GM13976 (cell line): ENCODE measurements at regions not wholly inside any gene's neighbourhood (a gene's known extent, or its start where the extent isn't known, plus 50 kb on each side); places are given as distances from the start of the nearest gene placed in this dataset.

Experiments used
- DNase-seq: peaks from one replicate; pipeline ENCODE4 v3.0.0; 2012; ENCODE audit warnings: low spot score
- in situ Hi-C: fragments of 300-500 bp; cut with MboI; formaldehyde crosslinking; loops from one replicate; pipeline ENCODE4 v1.12.0; 2022; ENCODE audit warnings: low sequenced_read_pairs, mixed read lengths, inconsistent platforms; ENCODE audit not compliant: unreplicated experiment
- TF ChIP-seq, protein P1 (sequence below): IDR thresholded peaks from 2 replicates; pipeline ENCODE4 v1.5.1; 2012; ENCODE audit warnings: borderline replicate concordance, mild to moderate bottlenecking; ENCODE audit not compliant: insufficient read depth; ENCODE audit errors: extremely low read depth, missing control alignments, control extremely low read depth

DNA sequence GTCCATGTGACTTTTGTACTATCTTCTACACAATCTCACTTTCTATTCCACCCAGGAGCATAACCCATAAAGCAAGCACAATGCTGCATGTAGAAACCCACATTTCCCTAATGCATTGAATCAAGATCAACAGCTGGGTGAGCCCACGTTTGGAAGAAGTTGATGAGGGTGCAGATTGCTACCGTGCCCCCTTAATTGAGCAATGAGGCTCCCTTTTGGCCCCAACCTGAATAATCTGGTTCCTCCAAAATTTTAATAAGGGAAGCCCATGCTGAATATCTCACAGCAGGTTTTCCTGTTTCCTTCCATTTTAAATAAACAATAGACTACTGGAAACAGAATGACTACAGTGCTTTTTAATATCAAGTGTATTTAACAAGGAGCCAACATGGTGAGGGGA lies 403.6 kb upstream of the SGCG start:
- no peak for DNase-seq
- in situ Hi-C loops = loop anchor here (25.0 kb wide), 1 partner anchor 1140 kb away; no protein-coding TSS in a partner anchor
- TF ChIP-seq, protein P1, sequence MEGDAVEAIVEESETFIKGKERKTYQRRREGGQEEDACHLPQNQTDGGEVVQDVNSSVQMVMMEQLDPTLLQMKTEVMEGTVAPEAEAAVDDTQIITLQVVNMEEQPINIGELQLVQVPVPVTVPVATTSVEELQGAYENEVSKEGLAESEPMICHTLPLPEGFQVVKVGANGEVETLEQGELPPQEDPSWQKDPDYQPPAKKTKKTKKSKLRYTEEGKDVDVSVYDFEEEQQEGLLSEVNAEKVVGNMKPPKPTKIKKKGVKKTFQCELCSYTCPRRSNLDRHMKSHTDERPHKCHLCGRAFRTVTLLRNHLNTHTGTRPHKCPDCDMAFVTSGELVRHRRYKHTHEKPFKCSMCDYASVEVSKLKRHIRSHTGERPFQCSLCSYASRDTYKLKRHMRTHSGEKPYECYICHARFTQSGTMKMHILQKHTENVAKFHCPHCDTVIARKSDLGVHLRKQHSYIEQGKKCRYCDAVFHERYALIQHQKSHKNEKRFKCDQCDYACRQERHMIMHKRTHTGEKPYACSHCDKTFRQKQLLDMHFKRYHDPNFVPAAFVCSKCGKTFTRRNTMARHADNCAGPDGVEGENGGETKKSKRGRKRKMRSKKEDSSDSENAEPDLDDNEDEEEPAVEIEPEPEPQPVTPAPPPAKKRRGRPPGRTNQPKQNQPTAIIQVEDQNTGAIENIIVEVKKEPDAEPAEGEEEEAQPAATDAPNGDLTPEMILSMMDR = no peak

DNA sequence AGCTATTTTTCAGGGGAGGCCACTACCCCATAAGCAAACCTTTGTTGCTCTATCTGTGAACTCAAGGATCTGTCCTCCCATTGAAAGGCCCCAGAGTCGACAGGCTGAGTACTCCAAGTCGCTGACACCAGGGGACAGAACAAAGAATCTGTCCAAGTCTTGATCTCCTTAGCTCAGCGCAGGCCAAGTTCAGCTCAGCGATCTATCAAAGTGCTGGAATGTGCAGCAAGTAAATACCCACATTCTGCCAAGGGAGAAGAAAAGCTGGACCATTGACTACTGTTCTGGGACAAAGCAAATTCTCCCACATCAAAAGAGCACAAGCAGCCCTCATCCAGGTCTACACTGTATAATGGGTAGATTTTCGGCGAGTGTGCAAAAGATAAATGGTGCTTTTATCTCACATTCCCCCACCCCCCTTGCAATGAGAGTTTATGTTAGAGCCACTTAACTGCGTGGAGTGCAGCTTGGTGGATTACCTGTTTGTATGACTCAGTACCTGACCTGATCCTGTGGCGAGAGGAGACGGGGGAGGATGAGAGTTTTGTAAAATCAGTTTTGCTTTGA lies 391.7 kb upstream of the SGCG start:
- TF ChIP-seq, protein P1 = no peak
- DNase-seq = no peak
- in situ Hi-C loops = loop anchor here (25.0 kb wide), 1 partner anchor 1152 kb away; no protein-coding TSS in a partner anchor

DNA sequence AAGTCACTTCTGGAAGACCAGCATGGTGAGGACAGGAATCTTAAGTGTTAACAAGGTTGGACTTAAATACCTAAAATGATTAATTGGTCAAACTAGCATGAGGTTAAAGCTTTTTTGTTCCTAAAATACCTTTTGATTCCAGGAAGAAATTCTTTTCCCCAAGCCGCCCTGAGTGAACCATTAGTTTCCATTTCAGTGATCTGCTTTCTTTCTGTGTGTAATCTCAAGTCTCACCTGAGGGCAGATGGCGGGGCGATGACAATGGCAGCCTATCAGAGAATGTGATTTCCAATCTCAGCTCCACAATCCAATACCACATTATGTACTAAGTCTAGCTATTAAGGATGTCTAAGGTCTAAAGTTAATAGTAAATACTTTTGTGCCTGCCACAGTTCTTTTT lies 390.9 kb upstream of the SGCG start:
- in situ Hi-C loops = loop anchor here (25.0 kb wide), 1 partner anchor 1153 kb away; no protein-coding TSS in a partner anchor
- TF ChIP-seq, protein P1 = no peak
- DNase-seq = no peak

DNA sequence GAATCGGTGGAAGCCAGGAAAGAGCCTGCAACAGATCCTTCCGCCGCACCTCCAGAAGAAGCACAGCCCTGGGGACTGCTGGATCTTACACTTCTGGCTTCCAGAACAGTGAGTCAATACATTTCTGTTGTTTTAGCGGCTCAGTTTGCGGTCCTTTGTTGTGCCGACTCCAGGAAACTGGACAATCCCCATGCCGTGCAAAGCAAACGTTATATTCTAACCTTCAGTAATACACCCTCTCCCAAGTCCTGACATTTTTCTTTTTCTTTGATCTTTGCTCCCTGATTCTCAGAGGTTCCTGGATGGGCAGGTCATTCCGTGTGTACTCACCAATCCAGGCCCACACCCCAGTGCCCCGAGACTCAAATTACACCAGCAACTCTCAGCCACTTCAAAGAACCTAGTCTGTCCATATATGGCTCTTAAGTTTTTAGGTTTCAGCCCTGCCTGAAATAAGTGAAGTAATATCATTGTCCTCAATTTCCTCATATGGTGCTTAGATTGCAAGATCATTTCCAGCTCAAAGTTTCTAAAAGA lies 387.1 kb upstream of the SGCG start:
- TF ChIP-seq, protein P1 = no peak

DNA sequence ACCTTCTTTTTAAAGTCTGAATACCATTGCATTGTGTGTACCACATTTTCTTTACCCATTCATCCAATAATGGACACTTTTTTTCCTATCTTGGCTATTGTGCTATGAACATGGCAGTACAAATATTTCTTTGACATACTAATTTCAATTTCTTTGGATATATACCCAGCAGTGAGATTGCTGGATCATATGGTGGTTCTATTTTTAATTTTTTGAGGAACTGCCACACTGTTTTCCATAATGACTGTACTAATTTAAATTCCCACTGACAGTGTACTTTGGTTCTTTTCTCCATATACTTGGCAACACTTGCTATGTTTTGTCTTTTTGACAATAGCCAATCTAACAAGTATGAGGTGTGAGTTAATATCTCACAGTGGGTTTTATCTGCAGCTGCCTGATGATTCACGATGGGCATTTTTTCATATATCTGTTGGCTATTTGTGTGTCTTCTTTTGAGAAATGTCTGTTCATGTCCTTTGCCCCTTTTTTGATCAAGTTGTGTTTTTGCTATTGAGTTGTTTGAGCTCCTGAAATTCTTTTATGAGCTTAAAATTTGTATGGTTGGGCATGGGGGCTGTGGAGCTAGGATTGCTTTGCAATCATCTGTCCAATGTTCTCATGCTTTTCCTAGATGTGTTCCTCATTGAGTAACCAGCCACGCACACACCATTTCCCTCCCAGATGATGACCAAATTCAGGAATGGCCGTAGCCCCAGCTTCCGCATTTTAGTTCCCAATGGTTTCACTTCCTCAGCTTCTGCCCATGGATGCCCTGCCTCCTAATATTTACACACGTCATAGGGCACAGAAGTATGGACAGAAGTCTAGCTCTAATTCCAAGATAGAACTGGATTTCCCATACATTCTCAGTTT lies 380.0 kb upstream of the SGCG start:
- TF ChIP-seq, protein P1 = no peak
- DNase-seq = no peak
- in situ Hi-C loops = loop anchor here (5.0 kb wide), 1 partner anchor 212 kb away; no protein-coding TSS in a partner anchor

More for the DNA sequence above, 387.1 kb upstream of the SGCG start:
- in situ Hi-C loops = loop anchor here (25.0 kb wide), 1 partner anchor 1156 kb away; no protein-coding TSS in a partner anchor
- no peak for DNase-seq

DNA sequence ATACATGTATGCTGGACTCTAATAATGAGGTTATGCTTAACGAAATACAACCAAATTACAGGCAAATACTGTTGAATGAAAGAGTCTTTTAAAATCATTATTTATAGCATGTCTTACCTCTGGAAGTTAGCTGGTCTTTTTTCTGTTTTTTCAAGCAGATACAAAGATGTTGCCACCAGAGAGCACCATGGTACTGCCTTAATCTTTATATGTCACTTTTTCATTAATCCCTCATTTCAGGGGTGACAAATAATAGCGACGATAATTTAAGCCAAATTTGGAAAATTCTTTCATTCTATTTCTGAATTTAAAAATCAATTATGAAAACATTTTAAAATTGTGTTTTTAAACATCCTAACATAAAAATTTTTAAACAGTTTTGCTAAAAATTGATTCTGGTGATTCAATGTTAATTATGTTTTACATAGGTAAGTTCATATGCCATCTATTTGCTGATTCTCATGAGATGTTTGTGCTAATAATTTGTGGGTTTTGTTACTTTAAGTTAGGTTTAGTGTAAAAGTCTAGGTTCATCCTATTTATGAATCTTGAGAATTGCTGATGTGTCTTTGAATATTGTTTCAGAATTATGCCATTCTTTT lies 379.3 kb upstream of the SGCG start:
- DNase-seq = peak; percentile 13
- TF ChIP-seq, protein P1 = peak; percentile 27
- in situ Hi-C loops = loop anchor here (5.0 kb wide), 1 partner anchor 211 kb away; no protein-coding TSS in a partner anchor
